GM12878 (cell line): ENCODE measurements at regions not wholly inside any gene's neighbourhood (a gene's known extent, or its start where the extent isn't known, plus 50 kb on each side); places are given as distances from the start of the nearest gene placed in this dataset.
"Not testable (repeated sequence)": the region's sequence is repeated elsewhere in the genome, so short reads cannot be mapped to it uniquely, and the experiment has no call there.

ENCODE experiments used
- ATAC-seq: fragments of 200-7000 bp; cut with Tn5 transposase; 3 replicates; pipeline ENCODE4 v1.9.1; 2020; ENCODE audit warnings: mild to moderate bottlenecking, moderate library complexity
- BruUV-seq: library from RNA; stranded (reverse); fragments of 400-500 nt; replicated peaks from 2 replicates; lab custom pipeline; 2021; lab: Mats Ljungman, UMichigan
- CTCF ChIA-PET: fragments of 300-600 bp; sonication (Branson Sonifier 250); formaldehyde crosslinking; extraction: SDS; loops from one replicate; lab custom pipeline; 2021; ENCODE audit warnings: inconsistent platforms; lab: Yijun Ruan, JAX
- POLR2A ChIA-PET: fragments of 350-600 bp; formaldehyde crosslinking; extraction: SDS; loops from one replicate; lab custom pipeline; 2021; ENCODE audit warnings: inconsistent platforms; lab: Charles Lee
- RAD21 ChIA-PET: fragments of 300-600 bp; sonication (Branson Sonifier 250); formaldehyde crosslinking; loops from one replicate; lab custom pipeline; 2023; ENCODE audit warnings: antibody characterized with exemption; ENCODE audit not compliant: unreplicated experiment; lab: Charles Lee
- SMC1A ChIA-PET: fragments of 300-600 bp; sonication (Branson Sonifier 250); formaldehyde crosslinking; loops from one replicate; lab custom pipeline; 2023; ENCODE audit not compliant: unreplicated experiment, uncharacterized antibody; lab: Charles Lee
- DNase-seq: peaks from one replicate; pipeline ENCODE4 v3.0.0-alpha.2; 2011; ENCODE audit warnings: low read depth, low spot score
- FAIRE-seq: peaks from 3 replicates; lab custom pipeline; 2011; peaks lifted over from hg19 to GRCh38; lab: Jason Lieb, UNC
- H2AFZ ChIP-seq: 2 replicates; pipeline ENCODE4 v1.6.0; 2011; ENCODE audit warnings: low read depth, low read length, control low read depth; ENCODE audit not compliant: control insufficient read depth
- H3K27ac ChIP-seq: 2 replicates; pipeline ENCODE4 v1.5.1; 2011; ENCODE audit warnings: control low read depth; ENCODE audit not compliant: control insufficient read depth, insufficient read depth
- H3K27me3 ChIP-seq, 2 experiments: replicated peaks in 1 of 2; 2 replicates each; pipeline versions ENCODE4 v1.6.0 to v1.6.1; 2011; ENCODE audit warnings: low read length in 1 of 2; ENCODE audit not compliant: control insufficient read depth in 2 of 2, insufficient read depth in 2 of 2
- H3K36me3 ChIP-seq, 2 experiments: 2 replicates each; pipeline ENCODE4 v1.5.1; 2011; ENCODE audit warnings: low read length in 1 of 2; ENCODE audit not compliant: control insufficient read depth in 2 of 2, insufficient read depth in 2 of 2
- H3K4me1 ChIP-seq: 2 replicates; pipeline ENCODE4 v1.6.1; 2011; ENCODE audit warnings: mild to moderate bottlenecking, low read length, moderate library complexity, mixed read lengths; ENCODE audit not compliant: control insufficient read depth, insufficient read depth
- H3K4me2 ChIP-seq: 2 replicates; pipeline ENCODE4 v1.6.0; 2011; ENCODE audit warnings: control low read depth; ENCODE audit not compliant: control insufficient read depth, insufficient read depth
- H3K4me3 ChIP-seq: fragments of 200-600 bp; sonication (generic); 2 replicates; pipeline ENCODE4 v1.5.1; 2016
- H3K79me2 ChIP-seq: 2 replicates; pipeline ENCODE4 v1.6.0; 2011; ENCODE audit warnings: low read length; ENCODE audit not compliant: control insufficient read depth, insufficient read depth
- H3K9ac ChIP-seq: 2 replicates; pipeline ENCODE4 v1.8.0; 2011; ENCODE audit warnings: low read length, control low read depth, mixed read lengths; ENCODE audit not compliant: control insufficient read depth, insufficient read depth
- H3K9me3 ChIP-seq: replicated peaks from 3 replicates; pipeline ENCODE4 v1.5.1; 2011; ENCODE audit warnings: mild to moderate bottlenecking, low read length; ENCODE audit not compliant: control insufficient read depth, insufficient read depth
- H4K20me1 ChIP-seq: 2 replicates; pipeline ENCODE4 v1.6.0; 2011; ENCODE audit not compliant: control insufficient read depth, insufficient read depth
- ATF7 ChIP-seq: fragments of 450-650 bp; IDR thresholded peaks from 2 replicates; pipeline ENCODE4 v1.6.1; 2016; ENCODE audit warnings: low read depth, mild to moderate bottlenecking
- BACH1 ChIP-seq: fragments of 450-650 bp; IDR thresholded peaks from 2 replicates; pipeline ENCODE4 v1.6.1; 2017; ENCODE audit warnings: mild to moderate bottlenecking, borderline replicate concordance
- BHLHE40 ChIP-seq, 2 experiments: fragments of 450-650 bp in 1 of 2; IDR thresholded peaks; 2 replicates each; pipeline ENCODE4 v1.6.1; 2011 to 2017; ENCODE audit warnings: low read depth in 2 of 2, borderline replicate concordance in 1 of 2, improper control_type of control experiment in 1 of 2, low read length in 1 of 2, mild to moderate bottlenecking in 1 of 2
- BMI1 ChIP-seq: fragments of 450-650 bp; IDR thresholded peaks from 2 replicates; pipeline ENCODE4 v1.6.1; 2016; ENCODE audit warnings: mild to moderate bottlenecking, moderate library complexity, borderline replicate concordance
- CBX5 ChIP-seq: sonication (generic); IDR thresholded peaks from 2 replicates; pipeline ENCODE4 v1.6.1; 2016; ENCODE audit warnings: low read depth, moderate library complexity, mild to moderate bottlenecking, inconsistent platforms
- CREM ChIP-seq: IDR thresholded peaks from 2 replicates; pipeline ENCODE4 v1.6.1; 2014; ENCODE audit warnings: antibody characterized with exemption, low read depth
- DPF2 ChIP-seq: fragments of 450-650 bp; IDR thresholded peaks from 2 replicates; pipeline ENCODE4 v1.6.1; 2017; ENCODE audit warnings: mild to moderate bottlenecking
- EP300 ChIP-seq, 2 experiments: fragments of 150-350 bp in 1 of 2; IDR thresholded peaks; 2 replicates each; pipeline ENCODE4 v1.6.1; 2011 to 2012; ENCODE audit warnings: low read depth in 2 of 2, low read length in 2 of 2, borderline replicate concordance in 1 of 2, improper control_type of control experiment in 1 of 2, inconsistent platforms in 1 of 2; ENCODE audit not compliant: control insufficient read depth in 1 of 2
- HDGF ChIP-seq: fragments of 450-650 bp; IDR thresholded peaks from 2 replicates; pipeline ENCODE4 v1.6.1; 2016; ENCODE audit warnings: antibody characterized with exemption
- IKZF1 ChIP-seq: fragments of 450-650 bp; conservative IDR thresholded peaks from 2 replicates; pipeline ENCODE4 v1.6.1; 2017; ENCODE audit warnings: antibody characterized with exemption, mild to moderate bottlenecking
- IKZF2 ChIP-seq, 2 experiments: fragments of 450-650 bp; IDR thresholded peaks; 2 replicates each; pipeline ENCODE4 v1.6.1; 2017; ENCODE audit warnings: mild to moderate bottlenecking in 2 of 2, moderate library complexity in 2 of 2
- IRF4 ChIP-seq: IDR thresholded peaks from 2 replicates; pipeline ENCODE4 v1.6.1; 2011; ENCODE audit warnings: low read depth, low read length
- KLF5 ChIP-seq: fragments of 450-650 bp; IDR thresholded peaks from 2 replicates; pipeline ENCODE4 v1.6.1; 2014; ENCODE audit warnings: mild to moderate bottlenecking; ENCODE audit not compliant: partially characterized antibody
- MLLT1 ChIP-seq: fragments of 450-650 bp; IDR thresholded peaks from 2 replicates; pipeline ENCODE4 v1.6.1; 2016; ENCODE audit warnings: mild to moderate bottlenecking
- MTA2 ChIP-seq: fragments of 450-650 bp; IDR thresholded peaks from 2 replicates; pipeline ENCODE4 v1.6.1; 2016; ENCODE audit warnings: low read depth, mild to moderate bottlenecking, moderate library complexity
- NBN ChIP-seq: fragments of 450-650 bp; IDR thresholded peaks from 2 replicates; pipeline ENCODE4 v1.6.1; 2016
- POU2F2 ChIP-seq: IDR thresholded peaks from 3 replicates; pipeline ENCODE4 v1.6.1; 2011; ENCODE audit warnings: low read depth, mild to moderate bottlenecking, low read length, borderline replicate concordance
- RELB ChIP-seq: fragments of 450-650 bp; IDR thresholded peaks from 2 replicates; pipeline ENCODE4 v1.6.1; 2017; ENCODE audit warnings: low read depth, mild to moderate bottlenecking, moderate library complexity
- SPI1 ChIP-seq: IDR thresholded peaks from 2 replicates; pipeline ENCODE4 v1.6.1; 2011; ENCODE audit warnings: low read depth, mild to moderate bottlenecking, low read length, moderate library complexity, borderline replicate concordance; ENCODE audit not compliant: insufficient read depth
- TCF7 ChIP-seq: IDR thresholded peaks from 2 replicates; pipeline ENCODE4 v1.6.1; 2014; ENCODE audit warnings: antibody characterized with exemption, borderline replicate concordance
- ZNF217 ChIP-seq: fragments of 450-650 bp; IDR thresholded peaks from 2 replicates; pipeline ENCODE4 v1.6.1; 2017; ENCODE audit warnings: antibody characterized with exemption, mild to moderate bottlenecking
- WGBS: methylation state at CpG from one replicate; pipeline ENCODE4 v1.1.6; 2016; ENCODE audit warnings: low lambda C conversion rate; ENCODE audit not compliant: insufficient replicate concordance, insufficient coverage; ENCODE audit errors: missing lambda C conversion rate; 5-methylcytosine and 5-hydroxymethylcytosine counted together
- in situ Hi-C: fragments of 300-500 bp; cut with MboI; formaldehyde crosslinking; loops from 9 replicates; pipeline ENCODE4 v1.14.3; 2018; ENCODE audit warnings: mixed read lengths
- intact Hi-C: fragments of 100-400 bp; cut with micrococcal nuclease; formaldehyde crosslinking; loops from one replicate; pipeline ENCODE4 v1.14.2; 2022; ENCODE audit not compliant: unreplicated experiment
- TF ChIP-seq, protein P1 (sequence below): fragments of 450-650 bp; IDR thresholded peaks from 2 replicates; pipeline ENCODE4 v1.6.1; 2017; ENCODE audit warnings: mild to moderate bottlenecking, low read depth, inconsistent platforms; ENCODE audit not compliant: poor library complexity, severe bottlenecking

- intact Hi-C loops, H3K9ac ChIP-seq, RAD21 ChIA-PET, H3K36me3 ChIP-seq, H3K27ac ChIP-seq, BruUV-seq, H2AFZ ChIP-seq, POLR2A ChIA-PET, H4K20me1 ChIP-seq, H3K4me3 ChIP-seq, H3K9me3 ChIP-seq, H3K79me2 ChIP-seq, H3K4me1 ChIP-seq, CTCF ChIA-PET, H3K27me3 ChIP-seq, in situ Hi-C loops: not testable (repeated sequence)
- peak overlapping the region; percentile 17; the same call in 1 of the 2 replicates for H3K4me2 ChIP-seq
- ATAC-seq = peak; percentile 97
- peak; percentile 69 for FAIRE-seq
- DNase-seq = peak; percentile 79
- WGBS = 6% methylated on average over 1 of the region's 1 CpG
- SMC1A ChIA-PET = interaction anchor here (0.6 to 0.7 kb wide), 2 partner anchors 15 to 410 kb away, joined by 3 read pairs; no protein-coding TSS in a partner anchor
- peak; percentile 67 for TF ChIP-seq CBX5
- TF ChIP-seq, protein P1, sequence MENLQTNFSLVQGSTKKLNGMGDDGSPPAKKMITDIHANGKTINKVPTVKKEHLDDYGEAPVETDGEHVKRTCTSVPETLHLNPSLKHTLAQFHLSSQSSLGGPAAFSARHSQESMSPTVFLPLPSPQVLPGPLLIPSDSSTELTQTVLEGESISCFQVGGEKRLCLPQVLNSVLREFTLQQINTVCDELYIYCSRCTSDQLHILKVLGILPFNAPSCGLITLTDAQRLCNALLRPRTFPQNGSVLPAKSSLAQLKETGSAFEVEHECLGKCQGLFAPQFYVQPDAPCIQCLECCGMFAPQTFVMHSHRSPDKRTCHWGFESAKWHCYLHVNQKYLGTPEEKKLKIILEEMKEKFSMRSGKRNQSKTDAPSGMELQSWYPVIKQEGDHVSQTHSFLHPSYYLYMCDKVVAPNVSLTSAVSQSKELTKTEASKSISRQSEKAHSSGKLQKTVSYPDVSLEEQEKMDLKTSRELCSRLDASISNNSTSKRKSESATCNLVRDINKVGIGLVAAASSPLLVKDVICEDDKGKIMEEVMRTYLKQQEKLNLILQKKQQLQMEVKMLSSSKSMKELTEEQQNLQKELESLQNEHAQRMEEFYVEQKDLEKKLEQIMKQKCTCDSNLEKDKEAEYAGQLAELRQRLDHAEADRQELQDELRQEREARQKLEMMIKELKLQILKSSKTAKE = peak; percentile 58
- peak; percentile 93 for TF ChIP-seq DPF2
- TF ChIP-seq BMI1 = peak; percentile 62; the same call in 1 of the 2 replicates
- peak; percentile 78 for TF ChIP-seq RELB
- peak; percentile 88 for TF ChIP-seq IRF4
- peak; percentile 89 for TF ChIP-seq MLLT1
- TF ChIP-seq TCF7 = 0 out of 2 replicates have a peak, but pooled peaks have one; percentile 14
- peak; percentile 67; the same call in 1 of the 2 replicates for TF ChIP-seq BACH1
- TF ChIP-seq KLF5 = peak; percentile 96
- peak; percentile 24; the same call in 1 of the 2 replicates for TF ChIP-seq CREM
- TF ChIP-seq IKZF1 = peak; percentile 49; the same call in 1 of the 2 replicates
- peak; percentile 75; the same call in 1 of the 2 replicates for TF ChIP-seq MTA2
- peak; percentile 90 for TF ChIP-seq NBN
- peak; percentile 84 for TF ChIP-seq ZNF217
- TF ChIP-seq ATF7 = peak; percentile 95
- TF ChIP-seq IKZF2 (IDR thresholded peaks at IDR 0.05) = peak; percentile 75 to 90
- peak; percentile 67; the same call in 1 of the 3 replicates for TF ChIP-seq POU2F2
- 0 out of 2 replicates have a peak, but pooled peaks have one; percentile 43 for TF ChIP-seq HDGF
- peak in 1 of 2 experiments; percentile 49; a peak in 1 of 4 replicates for TF ChIP-seq EP300 (IDR thresholded peaks at IDR 0.05; ENCODE audit: borderline replicate concordance in 1 of 2, control insufficient read depth in 1 of 2, low read depth in 2 of 2, low read length in 2 of 2)
- TF ChIP-seq SPI1 = peak; percentile 93
- peak; percentile 14 to 51; a peak in 1 of 4 replicates for TF ChIP-seq BHLHE40 (IDR thresholded peaks at IDR 0.05; ENCODE audit: borderline replicate concordance in 1 of 2, low read depth in 2 of 2, low read length in 1 of 2)
These were observed 272.3 kb upstream of the ECI2 start for GRCh38 chr6:4407710-4408109.
